Natural killer cell (primary cell): ENCODE measurements at regions not wholly inside any gene's neighbourhood (a gene's known extent, or its start where the extent isn't known, plus 50 kb on each side); places are given as distances from the start of the nearest gene placed in this dataset.

Experiments used
- ATAC-seq, 3 donors: fragments of 150-1000 bp in 2 of 3; fragments of 200-7000 bp in 1 of 3; cut with Tn5 transposase; 1 replicate in 1 of 3; 2 replicates in 2 of 3; pipeline ENCODE4 v1.10.0; 2021; ENCODE audit warnings: mild to moderate bottlenecking in 2 of 3, moderate library complexity in 2 of 3
- DNase-seq, 2 donors: peaks; one replicate each; pipeline versions ENCODE4 v3.0.0 to v3.0.0-alpha.2; 2013 to 2021; ENCODE audit warnings: mixed read lengths in 1 of 2
- H3K27ac ChIP-seq: one replicate; pipeline ENCODE4 v1.5.1; 2013; ENCODE audit warnings: mild to moderate bottlenecking, low read length
- H3K27me3 ChIP-seq: one replicate; pipeline ENCODE4 v1.6.1; 2013; ENCODE audit warnings: low read length; ENCODE audit not compliant: control insufficient read depth, insufficient read depth
- H3K36me3 ChIP-seq: one replicate; pipeline ENCODE4 v1.6.1; 2013; ENCODE audit warnings: low read length; ENCODE audit not compliant: control insufficient read depth, insufficient read depth
- H3K4me1 ChIP-seq: one replicate; pipeline ENCODE4 v1.6.1; 2013; ENCODE audit warnings: low read length; ENCODE audit not compliant: control insufficient read depth, insufficient read depth
- H3K4me3 ChIP-seq: one replicate; pipeline ENCODE4 v1.5.1; 2013; ENCODE audit warnings: low read length
- H3K9me3 ChIP-seq: one replicate; pipeline ENCODE4 v1.6.1; 2013; ENCODE audit warnings: low read length; ENCODE audit not compliant: control insufficient read depth, insufficient read depth
- H3K27ac Mint-ChIP-seq, 2 donors: one replicate each; pipeline ENCODE4 v1.8.0; 2022; ENCODE audit warnings: mild to moderate bottlenecking in 2 of 2, mixed read lengths in 2 of 2, moderate library complexity in 1 of 2
- H3K27me3 Mint-ChIP-seq, 2 donors: one replicate each; pipeline ENCODE4 v1.8.0; 2022; ENCODE audit warnings: low read depth in 2 of 2, mixed read lengths in 2 of 2
- H3K36me3 Mint-ChIP-seq: one replicate; pipeline ENCODE4 v1.8.0; 2022; ENCODE audit warnings: mixed read lengths
- H3K4me1 Mint-ChIP-seq, 2 donors: one replicate each; pipeline ENCODE4 v1.8.0; 2022; ENCODE audit warnings: mixed read lengths in 2 of 2
- H3K4me3 Mint-ChIP-seq: one replicate; pipeline ENCODE4 v1.8.0; 2022; ENCODE audit warnings: mild to moderate bottlenecking, moderate library complexity, mixed read lengths
- H3K9me3 Mint-ChIP-seq, 2 donors: one replicate each; pipeline ENCODE4 v1.8.0; 2022; ENCODE audit warnings: mixed read lengths in 2 of 2
- WGBS: methylation state at CpG from one replicate; pipeline ENCODE4 v1.1.7; 2013; ENCODE audit warnings: missing lambda C conversion rate; ENCODE audit not compliant: insufficient coverage; 5-methylcytosine and 5-hydroxymethylcytosine counted together
- intact Hi-C: fragments of 100-400 bp; cut with micrococcal nuclease; formaldehyde crosslinking; loops from one replicate; pipeline ENCODE4 v1.14.2; 2022
- TF ChIP-seq, protein P1 (sequence below): fragments of 200-600 bp; IDR thresholded peaks from one replicate; pipeline ENCODE4 v1.8.0; 2022; ENCODE audit warnings: antibody characterized with exemption

GRCh38 chr16:6576606-6577005, 756.0 kb upstream of the RBFOX1 start:
- Mint-ChIP-seq H3K36me3 (no peaks in the 10 kb centered on the region), H3K9me3 (peaks cover 2 to 4% of the 10 kb centered on the region in 2 donors), H3K4me3 (no peak overlapping the region), H3K4me1 (no peaks in the 10 kb centered on the region), H3K27ac (no peak overlapping the region), H3K27me3 (no peaks in the 10 kb centered on the region)
- Histone ChIP-seq H3K27ac (no peak overlapping the region), H3K4me3 (no peak overlapping the region), H3K27me3 (no peaks in the 10 kb centered on the region), H3K9me3 (no peaks in the 10 kb centered on the region), H3K4me1 (no peaks in the 10 kb centered on the region), H3K36me3 (no peaks in the 10 kb centered on the region)
- ATAC-seq, result no peak
- 100% methylated on average over 2 of the region's 3 CpGs for WGBS
- no peak for DNase-seq
- intact Hi-C loops, result no loop called here
- TF ChIP-seq, protein P1, sequence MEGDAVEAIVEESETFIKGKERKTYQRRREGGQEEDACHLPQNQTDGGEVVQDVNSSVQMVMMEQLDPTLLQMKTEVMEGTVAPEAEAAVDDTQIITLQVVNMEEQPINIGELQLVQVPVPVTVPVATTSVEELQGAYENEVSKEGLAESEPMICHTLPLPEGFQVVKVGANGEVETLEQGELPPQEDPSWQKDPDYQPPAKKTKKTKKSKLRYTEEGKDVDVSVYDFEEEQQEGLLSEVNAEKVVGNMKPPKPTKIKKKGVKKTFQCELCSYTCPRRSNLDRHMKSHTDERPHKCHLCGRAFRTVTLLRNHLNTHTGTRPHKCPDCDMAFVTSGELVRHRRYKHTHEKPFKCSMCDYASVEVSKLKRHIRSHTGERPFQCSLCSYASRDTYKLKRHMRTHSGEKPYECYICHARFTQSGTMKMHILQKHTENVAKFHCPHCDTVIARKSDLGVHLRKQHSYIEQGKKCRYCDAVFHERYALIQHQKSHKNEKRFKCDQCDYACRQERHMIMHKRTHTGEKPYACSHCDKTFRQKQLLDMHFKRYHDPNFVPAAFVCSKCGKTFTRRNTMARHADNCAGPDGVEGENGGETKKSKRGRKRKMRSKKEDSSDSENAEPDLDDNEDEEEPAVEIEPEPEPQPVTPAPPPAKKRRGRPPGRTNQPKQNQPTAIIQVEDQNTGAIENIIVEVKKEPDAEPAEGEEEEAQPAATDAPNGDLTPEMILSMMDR, result no peak

- H3K9me3 ChIP-seq, result no peaks in the 10 kb centered on the region
- Mint-ChIP-seq H3K4me1 (no peaks in the 10 kb centered on the region), H3K9me3 (peaks cover 2 to 4% of the 10 kb centered on the region in 2 donors), H3K36me3 (no peaks in the 10 kb centered on the region), H3K4me3 (no peak overlapping the region), H3K27ac (no peak overlapping the region), H3K27me3 (no peaks in the 10 kb centered on the region)
- H3K4me1 ChIP-seq, result no peaks in the 10 kb centered on the region
- ATAC-seq (no peak), DNase-seq (no peak)
- TF ChIP-seq, protein P1, result no peak
- 83% methylated on average over 10 of the region's 10 CpGs for WGBS
- intact Hi-C loops, result no loop called here
- H3K4me3 ChIP-seq, result no peak overlapping the region
- H3K36me3 ChIP-seq, result no peaks in the 10 kb centered on the region
- H3K27ac ChIP-seq, result no peak overlapping the region
- H3K27me3 ChIP-seq, result no peaks in the 10 kb centered on the region
Observed at GRCh38 chr16:6576113-6576512, 756.5 kb upstream of the RBFOX1 start.

DNA sequence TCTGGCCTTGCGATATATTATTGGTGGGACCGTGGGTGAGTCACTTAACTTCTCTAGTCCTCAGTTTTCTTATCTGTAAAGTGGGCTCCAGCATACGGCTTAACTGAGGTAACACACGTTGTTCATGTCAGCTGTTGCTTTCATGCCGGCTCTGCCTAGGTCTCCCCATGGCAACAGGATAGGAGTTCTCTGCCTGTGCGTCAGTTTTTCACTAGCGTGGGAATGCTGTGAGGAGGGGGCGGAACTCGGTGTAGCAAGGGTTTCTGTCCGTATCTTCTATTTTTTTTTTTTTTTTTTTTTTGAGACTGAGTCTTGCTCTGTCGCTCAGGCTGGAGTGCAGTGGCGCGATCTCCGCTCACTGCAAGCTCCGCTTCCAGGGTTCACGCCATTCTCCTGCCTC, 758.5 kb upstream of the RBFOX1 start:
- WGBS, result 92% methylated on average over 16 of the region's 16 CpGs
- TF ChIP-seq, protein P1, result no peak
- Mint-ChIP-seq H3K27me3 (no peaks in the 10 kb centered on the region), H3K36me3 (no peaks in the 10 kb centered on the region), H3K27ac (no peak overlapping the region), H3K9me3 (peaks cover 2 to 4% of the 10 kb centered on the region in 2 donors), H3K4me1 (no peaks in the 10 kb centered on the region), H3K4me3 (no peak overlapping the region)
- Histone ChIP-seq H3K4me3 (no peak overlapping the region), H3K27me3 (no peaks in the 10 kb centered on the region), H3K4me1 (no peaks in the 10 kb centered on the region), H3K36me3 (no peaks in the 10 kb centered on the region), H3K9me3 (no peaks in the 10 kb centered on the region), H3K27ac (no peak overlapping the region)
- no peak for DNase-seq
- intact Hi-C loops, result no loop called here
- ATAC-seq, result no peak

GRCh38 chr16:6573577-6573976, 759.1 kb upstream of the RBFOX1 start:
- intact Hi-C loops, result no loop called here
- no peak overlapping the region for H3K4me3 Mint-ChIP-seq
- no peaks in the 10 kb centered on the region for H3K27me3 Mint-ChIP-seq
- no peaks in the 10 kb centered on the region for H3K4me1 Mint-ChIP-seq
- Histone ChIP-seq H3K36me3 (no peaks in the 10 kb centered on the region), H3K27ac (no peak overlapping the region), H3K4me1 (no peaks in the 10 kb centered on the region), H3K27me3 (no peaks in the 10 kb centered on the region), H3K9me3 (no peaks in the 10 kb centered on the region), H3K4me3 (no peak overlapping the region)
- peaks cover 2 to 4% of the 10 kb centered on the region in 2 donors for H3K9me3 Mint-ChIP-seq
- WGBS, result 33% methylated on average over 22 of the region's 22 CpGs
- no peak for DNase-seq
- no peak overlapping the region for H3K27ac Mint-ChIP-seq
- ATAC-seq, result no peak
- H3K36me3 Mint-ChIP-seq, result no peaks in the 10 kb centered on the region
- TF ChIP-seq, protein P1, result no peak
